ENCODE measurements at regions not wholly inside any gene's neighbourhood (a gene's known extent, or its start where the extent isn't known, plus 50 kb on each side); places are given as distances from the start of the nearest gene placed in this dataset.
A peak's percentile ranks its signal among the peaks of the same experiment; 100 is the strongest.

DNA sequence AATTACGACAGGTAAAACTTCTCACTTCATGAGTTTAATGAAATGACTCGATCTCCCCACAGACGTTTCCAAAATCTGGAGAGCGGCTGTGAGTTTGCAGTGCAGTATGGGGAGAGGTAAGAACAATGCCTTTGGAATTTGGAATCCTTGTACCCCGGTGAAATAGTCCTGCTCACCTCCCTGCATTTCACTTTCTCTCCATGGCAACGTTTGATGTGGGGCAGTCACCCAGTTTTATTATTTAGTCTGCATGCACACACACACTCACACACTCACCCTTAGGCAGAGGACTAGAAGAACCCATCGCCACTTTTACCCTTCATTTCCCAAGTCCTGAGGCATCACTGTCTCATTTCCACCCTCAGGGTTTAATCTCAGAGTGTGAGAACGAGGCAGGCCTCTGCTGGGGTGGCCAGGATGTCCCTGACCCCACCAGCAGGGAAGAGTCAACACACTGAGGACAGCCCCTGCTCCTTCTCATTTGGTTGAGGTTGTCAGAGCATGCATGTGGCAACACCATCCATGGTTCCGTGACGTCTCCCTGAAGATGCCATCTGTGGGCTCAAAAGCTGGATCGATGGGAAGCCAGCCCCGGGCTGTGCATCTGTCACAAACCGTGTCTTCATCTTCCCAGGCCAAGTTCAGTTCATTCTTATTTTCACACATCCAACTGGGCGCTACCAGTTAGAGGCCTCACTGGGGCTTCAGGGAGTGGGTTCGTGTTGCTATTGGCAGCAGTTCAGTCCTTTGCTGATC, 119.8 kb upstream of the TRIM2 start:
- TF ChIP-seq, protein P1, sequence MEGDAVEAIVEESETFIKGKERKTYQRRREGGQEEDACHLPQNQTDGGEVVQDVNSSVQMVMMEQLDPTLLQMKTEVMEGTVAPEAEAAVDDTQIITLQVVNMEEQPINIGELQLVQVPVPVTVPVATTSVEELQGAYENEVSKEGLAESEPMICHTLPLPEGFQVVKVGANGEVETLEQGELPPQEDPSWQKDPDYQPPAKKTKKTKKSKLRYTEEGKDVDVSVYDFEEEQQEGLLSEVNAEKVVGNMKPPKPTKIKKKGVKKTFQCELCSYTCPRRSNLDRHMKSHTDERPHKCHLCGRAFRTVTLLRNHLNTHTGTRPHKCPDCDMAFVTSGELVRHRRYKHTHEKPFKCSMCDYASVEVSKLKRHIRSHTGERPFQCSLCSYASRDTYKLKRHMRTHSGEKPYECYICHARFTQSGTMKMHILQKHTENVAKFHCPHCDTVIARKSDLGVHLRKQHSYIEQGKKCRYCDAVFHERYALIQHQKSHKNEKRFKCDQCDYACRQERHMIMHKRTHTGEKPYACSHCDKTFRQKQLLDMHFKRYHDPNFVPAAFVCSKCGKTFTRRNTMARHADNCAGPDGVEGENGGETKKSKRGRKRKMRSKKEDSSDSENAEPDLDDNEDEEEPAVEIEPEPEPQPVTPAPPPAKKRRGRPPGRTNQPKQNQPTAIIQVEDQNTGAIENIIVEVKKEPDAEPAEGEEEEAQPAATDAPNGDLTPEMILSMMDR (IDR thresholded peaks at IDR 0.05; ENCODE audit: low read depth, low read length) = no peak
- no peak overlapping the region for H3K4me3 ChIP-seq (ENCODE audit: low read depth, low read length)
- H3K9me3 ChIP-seq (ENCODE audit: control insufficient read depth, insufficient read depth, low read length) = no peaks in the 10 kb centered on the region
- H3K27ac ChIP-seq (ENCODE audit: low read depth, low read length) = no peak overlapping the region
- POLR2A ChIA-PET = no interaction called here
- H3K27me3 ChIP-seq (ENCODE audit: control insufficient read depth, insufficient read depth, low read length) = peaks cover 19% of the 10 kb centered on the region
- CTCF ChIA-PET = interaction anchor here (0.8 to 5.8 kb wide), 36 partner anchors 9 to 630 kb away, joined by 3 to 224 read pairs (median 5); partner anchors contain the start of gene TIGD4
- DNase-seq (ENCODE audit: low read depth, low spot score) = no peak

DNA sequence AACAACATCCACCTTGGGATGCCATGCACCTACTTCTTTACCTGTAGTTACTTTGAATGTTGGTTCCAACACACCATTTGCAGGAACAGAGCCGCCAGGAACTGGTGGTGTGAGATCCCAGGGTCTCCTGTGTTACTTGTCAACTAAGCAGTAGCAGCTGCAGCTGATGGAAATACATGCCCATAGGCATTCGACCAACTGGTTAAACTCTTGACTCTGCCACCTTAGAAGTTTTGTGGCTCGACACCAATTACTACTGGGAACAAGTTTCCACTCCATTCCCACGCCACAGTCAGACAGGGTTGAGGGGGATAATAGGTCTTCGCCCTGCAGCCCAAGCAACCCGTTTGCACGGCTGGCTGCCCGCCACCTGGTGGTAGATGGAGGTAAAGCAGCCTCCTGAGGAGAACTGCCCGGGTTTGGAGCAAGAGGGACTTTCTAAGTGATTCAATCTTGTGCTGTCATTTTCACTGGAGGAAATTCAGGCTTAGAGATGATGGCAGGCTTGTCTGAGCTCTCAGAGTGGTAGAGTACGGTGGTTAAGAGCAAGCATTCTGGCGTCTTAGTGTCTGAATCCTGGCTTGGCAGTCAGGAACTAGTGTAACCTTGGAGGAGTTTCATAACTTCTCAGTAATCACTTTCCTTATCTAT, 119.1 kb upstream of the TRIM2 start:
- H3K9me3 ChIP-seq (ENCODE audit: control insufficient read depth, insufficient read depth, low read length) = no peaks in the 10 kb centered on the region
- POLR2A ChIA-PET = no interaction called here
- TF ChIP-seq, protein P1 (IDR thresholded peaks at IDR 0.05; ENCODE audit: low read depth, low read length) = peak; percentile 96
- peaks cover 17% of the 10 kb centered on the region for H3K27me3 ChIP-seq (ENCODE audit: control insufficient read depth, insufficient read depth, low read length)
- CTCF ChIA-PET = interaction anchor here (0.6 to 5.8 kb wide), 34 partner anchors 10 to 677 kb away, joined by 3 to 224 read pairs (median 4); no protein-coding TSS in a partner anchor
- no peak overlapping the region for H3K27ac ChIP-seq (ENCODE audit: low read depth, low read length)
- H3K4me3 ChIP-seq (ENCODE audit: low read depth, low read length) = no peak overlapping the region
- DNase-seq (ENCODE audit: low read depth, low spot score) = peak; percentile 27

DNA sequence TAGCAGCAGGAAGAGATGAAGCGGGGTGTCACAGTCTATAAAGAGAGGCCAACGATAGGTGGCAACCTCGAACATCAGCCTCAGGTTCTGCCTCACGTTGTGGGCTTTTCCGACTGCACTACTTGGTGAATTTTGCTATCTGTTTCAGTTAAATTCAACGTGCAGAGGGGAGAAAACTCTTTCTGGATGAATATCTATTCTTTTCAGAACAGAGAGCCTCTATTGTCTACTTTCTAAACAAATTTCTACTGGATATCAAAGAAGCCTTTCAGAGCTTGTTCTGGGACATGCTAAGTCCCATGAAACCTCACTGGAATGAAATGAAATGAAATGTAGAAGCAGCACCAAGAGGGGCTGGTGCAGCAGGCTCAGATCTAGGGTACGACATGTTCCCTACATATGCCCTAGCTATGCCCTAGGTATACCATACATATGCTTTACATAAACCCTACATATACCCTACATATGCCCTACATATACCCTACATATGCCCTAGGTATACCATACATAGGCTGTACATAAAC, 116.5 kb upstream of the TRIM2 start:
- H3K9me3 ChIP-seq (ENCODE audit: control insufficient read depth, insufficient read depth, low read length) = no peaks in the 10 kb centered on the region
- no peak overlapping the region for H3K27ac ChIP-seq (ENCODE audit: low read depth, low read length)
- ChIA-PET CTCF (interaction anchor here (1.0 to 3.2 kb wide), 3 partner anchors 9 to 240 kb away, joined by 3 to 23 read pairs (median 4); no protein-coding TSS in a partner anchor), POLR2A (no interaction called here)
- H3K27me3 ChIP-seq (ENCODE audit: control insufficient read depth, insufficient read depth, low read length) = peaks cover 11% of the 10 kb centered on the region
- no peak overlapping the region for H3K4me3 ChIP-seq (ENCODE audit: low read depth, low read length)
- TF ChIP-seq, protein P1 (IDR thresholded peaks at IDR 0.05; ENCODE audit: low read depth, low read length) = no peak
- DNase-seq (ENCODE audit: low read depth, low spot score) = no peak

DNA sequence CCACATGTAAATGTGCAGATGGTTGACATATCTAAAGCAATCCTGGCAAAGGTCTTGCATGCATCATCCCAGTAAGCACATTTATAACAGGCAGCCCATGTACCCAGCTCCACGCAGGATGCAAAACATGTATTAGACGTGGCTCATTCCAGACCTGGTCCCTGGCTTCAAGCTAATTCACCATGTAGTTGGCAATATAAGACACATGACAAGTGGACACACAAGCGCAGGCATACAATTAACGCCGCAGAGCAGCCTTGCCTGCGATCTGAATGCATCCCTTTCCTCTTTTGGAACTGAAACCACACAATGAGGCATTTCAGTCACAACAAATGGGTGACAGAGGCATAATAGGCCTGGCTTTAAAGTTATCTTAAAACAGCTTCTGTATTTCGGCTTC, 114.5 kb upstream of the TRIM2 start:
- no peak overlapping the region for H3K27ac ChIP-seq (ENCODE audit: low read depth, low read length)
- DNase-seq (ENCODE audit: low read depth, low spot score) = no peak
- TF ChIP-seq, protein P1 (IDR thresholded peaks at IDR 0.05; ENCODE audit: low read depth, low read length) = no peak
- CTCF ChIA-PET = interaction anchor here (3.2 kb wide), 1 partner anchor 38 kb away, joined by 23 read pairs; no protein-coding TSS in a partner anchor
- POLR2A ChIA-PET = no interaction called here
- peaks cover 14% of the 10 kb centered on the region for H3K27me3 ChIP-seq (ENCODE audit: control insufficient read depth, insufficient read depth, low read length)
- H3K4me3 ChIP-seq (ENCODE audit: low read depth, low read length) = no peak overlapping the region
- H3K9me3 ChIP-seq (ENCODE audit: control insufficient read depth, insufficient read depth, low read length) = no peaks in the 10 kb centered on the region

DNA sequence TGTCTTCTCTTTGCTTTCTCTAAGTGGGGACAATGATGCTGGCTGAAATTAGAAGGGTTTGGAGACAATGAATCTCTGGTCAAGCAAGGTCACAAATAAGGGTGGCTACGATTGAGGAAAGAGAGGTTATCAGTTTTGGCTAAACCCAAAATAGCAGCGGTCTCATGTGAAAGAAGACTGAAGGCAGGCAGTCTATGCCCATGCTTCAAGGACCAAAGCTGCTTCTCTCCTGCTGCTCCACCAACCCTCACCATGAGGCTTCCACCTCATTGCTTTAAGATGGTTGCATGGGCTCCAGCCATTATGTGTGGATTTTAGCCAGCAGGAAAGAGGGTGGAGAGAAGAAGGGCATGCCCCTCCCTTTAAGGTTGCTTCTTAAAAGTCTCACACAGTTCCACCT, 114.1 kb upstream of the TRIM2 start:
- no peak for DNase-seq (ENCODE audit: low read depth, low spot score)
- H3K27me3 ChIP-seq (ENCODE audit: control insufficient read depth, insufficient read depth, low read length) = peaks cover 17% of the 10 kb centered on the region
- H3K27ac ChIP-seq (ENCODE audit: low read depth, low read length) = no peak overlapping the region
- TF ChIP-seq, protein P1 (IDR thresholded peaks at IDR 0.05; ENCODE audit: low read depth, low read length) = no peak
- ChIA-PET POLR2A (no interaction called here), CTCF (interaction anchor here (3.2 kb wide), 1 partner anchor 37 kb away, joined by 23 read pairs; no protein-coding TSS in a partner anchor)
- no peak overlapping the region for H3K4me3 ChIP-seq (ENCODE audit: low read depth, low read length)
- H3K9me3 ChIP-seq (ENCODE audit: control insufficient read depth, insufficient read depth, low read length) = no peaks in the 10 kb centered on the region
